Caco-2 (cell line): ENCODE measurements at regions not wholly inside any gene's neighbourhood (a gene's known extent, or its start where the extent isn't known, plus 50 kb on each side); places are given as distances from the start of the nearest gene placed in this dataset.

Experiments
- BruUV-seq: library from RNA; stranded (reverse); fragments of 400-500 nt; replicated peaks from 2 replicates; lab custom pipeline; 2021; lab: Mats Ljungman, UMichigan
- CTCF ChIA-PET: fragments of 300-600 bp; sonication (Branson Sonifier 250); formaldehyde crosslinking; loops from one replicate; lab custom pipeline; 2022; ENCODE audit warnings: antibody characterized with exemption; lab: Charles Lee
- POLR2A ChIA-PET: fragments of 300-600 bp; sonication (Branson Sonifier 250); formaldehyde crosslinking; loops from one replicate; lab custom pipeline; 2022; ENCODE audit warnings: antibody characterized with exemption; lab: Charles Lee
- DNase-seq, 2 experiments: peaks; one replicate each; pipeline versions ENCODE4 v3.0.0 to v3.0.0-alpha.2; 2020 to 2022
- H3K27me3 ChIP-seq: replicated peaks from 2 replicates; pipeline ENCODE4 v1.6.0; 2011; ENCODE audit warnings: low read length; ENCODE audit not compliant: control insufficient read depth, insufficient read depth
- H3K36me3 ChIP-seq: 2 replicates; pipeline ENCODE4 v1.5.1; 2011; ENCODE audit warnings: low read length; ENCODE audit not compliant: control insufficient read depth, insufficient read depth
- H3K4me1 ChIP-seq: fragments of 250-450 bp; sonication (Bioruptor Pico); 2 replicates; pipeline ENCODE4 v1.5.1; 2020; ENCODE audit warnings: mild to moderate bottlenecking
- H3K4me3 ChIP-seq: 2 replicates; pipeline ENCODE4 v1.5.1; 2011; ENCODE audit warnings: low read depth, mild to moderate bottlenecking, control low read depth, low read length
- H3K9me3 ChIP-seq: fragments of 250-450 bp; sonication (Bioruptor Pico); 2 replicates; pipeline ENCODE4 v1.5.1; 2020; ENCODE audit warnings: mild to moderate bottlenecking, moderate library complexity
- H3K27ac Mint-ChIP-seq: one replicate; pipeline ENCODE4 v1.8.0; 2022; ENCODE audit warnings: mixed read lengths; ENCODE audit not compliant: unreplicated experiment
- H3K27me3 Mint-ChIP-seq: one replicate; pipeline ENCODE4 v1.8.0; 2022; ENCODE audit warnings: mixed read lengths; ENCODE audit not compliant: insufficient read depth, unreplicated experiment
- H3K36me3 Mint-ChIP-seq: one replicate; pipeline ENCODE4 v1.8.0; 2022; ENCODE audit warnings: mild to moderate bottlenecking, mixed read lengths; ENCODE audit not compliant: insufficient read depth, unreplicated experiment
- H3K4me1 Mint-ChIP-seq: one replicate; pipeline ENCODE4 v1.8.0; 2022; ENCODE audit warnings: low read depth, mixed read lengths; ENCODE audit not compliant: unreplicated experiment
- H3K4me3 Mint-ChIP-seq: one replicate; pipeline ENCODE4 v1.8.0; 2022; ENCODE audit warnings: mild to moderate bottlenecking, moderate library complexity, mixed read lengths; ENCODE audit not compliant: unreplicated experiment
- H3K9me3 Mint-ChIP-seq: one replicate; pipeline ENCODE4 v1.8.0; 2022; ENCODE audit warnings: mixed read lengths; ENCODE audit not compliant: unreplicated experiment
- CTCF ChIP-seq, 2 experiments: fragments of 200-600 bp in 1 of 2; IDR thresholded peaks; 1 replicate in 1 of 2; 2 replicates in 1 of 2; pipeline versions ENCODE4 v1.5.1 to v1.8.0; 2011 to 2022; ENCODE audit warnings: antibody characterized with exemption in 1 of 2, control low read depth in 1 of 2, inconsistent platforms in 1 of 2, low read depth in 1 of 2, low read length in 1 of 2, mild to moderate bottlenecking in 1 of 2, moderate library complexity in 1 of 2; ENCODE audit not compliant: insufficient read depth in 1 of 2, severe bottlenecking in 1 of 2, unreplicated experiment in 1 of 2
- intact Hi-C: fragments of 100-400 bp; cut with micrococcal nuclease; formaldehyde crosslinking; loops from one replicate; pipeline ENCODE4 v1.10.0; 2022; ENCODE audit not compliant: unreplicated experiment

DNA sequence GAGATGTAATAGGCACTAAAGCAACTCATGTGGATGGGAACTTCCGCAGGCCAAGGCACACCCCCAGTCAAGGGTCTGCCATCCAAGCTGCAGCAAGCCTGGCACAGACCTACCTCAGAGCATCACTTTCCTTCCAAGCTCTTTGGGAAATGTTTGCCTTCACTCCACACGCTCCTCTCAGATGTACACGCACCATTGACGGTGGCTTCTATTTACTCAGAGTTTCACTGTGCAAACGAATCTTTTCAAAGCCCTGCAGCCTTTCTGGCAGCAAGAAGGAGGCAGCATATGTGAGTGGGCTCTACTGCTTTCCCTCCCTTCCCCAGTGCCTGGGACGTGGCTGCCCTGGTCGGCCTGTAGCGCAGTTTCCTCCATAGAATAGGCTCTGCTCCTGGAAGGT lies 60.9 kb upstream of the USP47 start:
- H3K9me3 Mint-ChIP-seq: no peaks in the 10 kb centered on the region
- no TSS peak for BruUV-seq
- H3K4me1 Mint-ChIP-seq: no peaks in the 10 kb centered on the region
- H3K36me3 Mint-ChIP-seq: no peaks in the 10 kb centered on the region
- ChIA-PET POLR2A (no interaction called here), CTCF (no interaction called here)
- intact Hi-C loops: no loop called here
- no peak overlapping the region for H3K4me3 Mint-ChIP-seq
- Histone ChIP-seq H3K4me3 (no peak overlapping the region), H3K27me3 (peaks cover 4% of the 10 kb centered on the region; the same call in 1 of the 2 replicates), H3K36me3 (no peaks in the 10 kb centered on the region), H3K9me3 (no peaks in the 10 kb centered on the region), H3K4me1 (no peaks in the 10 kb centered on the region)
- peaks cover 26% of the 10 kb centered on the region for H3K27me3 Mint-ChIP-seq
- H3K27ac Mint-ChIP-seq: no peak overlapping the region
- no peak for TF ChIP-seq CTCF (IDR thresholded peaks at IDR 0.05; ENCODE audit: insufficient read depth in 1 of 2, low read depth in 1 of 2, low read length in 1 of 2, severe bottlenecking in 1 of 2, unreplicated experiment in 1 of 2)
- DNase-seq: no peak

GRCh38 chr11:11779975-11780374 lies 61.8 kb upstream of the USP47 start:
- DNase-seq: no peak
- no peak overlapping the region for H3K27ac Mint-ChIP-seq

GRCh38 chr11:11777897-11778296 lies 63.9 kb upstream of the USP47 start:
- no TSS peak for BruUV-seq
- Histone ChIP-seq H3K9me3 (no peaks in the 10 kb centered on the region), H3K36me3 (no peaks in the 10 kb centered on the region), H3K4me1 (no peaks in the 10 kb centered on the region), H3K27me3 (peaks cover 4% of the 10 kb centered on the region; the same call in 1 of the 2 replicates), H3K4me3 (no peak overlapping the region)
- Mint-ChIP-seq H3K9me3 (no peaks in the 10 kb centered on the region), H3K4me1 (no peaks in the 10 kb centered on the region), H3K36me3 (no peaks in the 10 kb centered on the region), H3K4me3 (no peak overlapping the region), H3K27me3 (peaks cover 27% of the 10 kb centered on the region), H3K27ac (no peak overlapping the region)
- intact Hi-C loops: no loop called here
- no peak for DNase-seq
- POLR2A ChIA-PET: no interaction called here
- CTCF ChIA-PET: interaction anchor here (0.6 kb wide), 1 partner anchor 63 kb away, joined by 7 read pairs; no protein-coding TSS in a partner anchor
- TF ChIP-seq CTCF (IDR thresholded peaks at IDR 0.05; ENCODE audit: insufficient read depth in 1 of 2, low read depth in 1 of 2, low read length in 1 of 2, severe bottlenecking in 1 of 2, unreplicated experiment in 1 of 2): no peak

More at GRCh38 chr11:11779975-11780374, 61.8 kb upstream of the USP47 start:
- peaks cover 32% of the 10 kb centered on the region for H3K27me3 Mint-ChIP-seq
- CTCF ChIA-PET: no interaction called here
- H3K4me3 ChIP-seq: no peak overlapping the region
- no peaks in the 10 kb centered on the region for H3K4me1 Mint-ChIP-seq
- H3K9me3 ChIP-seq: no peaks in the 10 kb centered on the region
- peaks cover 4% of the 10 kb centered on the region; the same call in 1 of the 2 replicates for H3K27me3 ChIP-seq
- intact Hi-C loops: no loop called here
- H3K36me3 ChIP-seq: no peaks in the 10 kb centered on the region
- H3K36me3 Mint-ChIP-seq: no peaks in the 10 kb centered on the region
- H3K4me1 ChIP-seq: no peaks in the 10 kb centered on the region
- H3K9me3 Mint-ChIP-seq: no peaks in the 10 kb centered on the region
- BruUV-seq: no TSS peak
- H3K4me3 Mint-ChIP-seq: no peak overlapping the region
- POLR2A ChIA-PET: no interaction called here
- TF ChIP-seq CTCF (IDR thresholded peaks at IDR 0.05; ENCODE audit: insufficient read depth in 1 of 2, low read depth in 1 of 2, low read length in 1 of 2, severe bottlenecking in 1 of 2, unreplicated experiment in 1 of 2): no peak
